Mesenchymal stem cell (in vitro differentiated cells and primary cell): ENCODE measurements at regions not wholly inside any gene's neighbourhood (a gene's known extent, or its start where the extent isn't known, plus 50 kb on each side); places are given as distances from the start of the nearest gene placed in this dataset.
A peak's percentile ranks its signal among the peaks of the same experiment; 100 is the strongest.

Experiments
- DNase-seq: peaks from one replicate; pipeline ENCODE4 v3.0.0-alpha.2; 2013
- H2AFZ ChIP-seq: one replicate; pipeline ENCODE4 v1.6.1; 2013; ENCODE audit warnings: low read depth, mild to moderate bottlenecking, control low read depth, inconsistent platforms, low read length, moderate library complexity
- H2AK5ac ChIP-seq: 2 replicates; pipeline ENCODE4 v1.6.1; 2013; ENCODE audit warnings: low read length, moderate library complexity, mild to moderate bottlenecking, inconsistent platforms; ENCODE audit not compliant: severe bottlenecking
- H2BK120ac ChIP-seq: one replicate; pipeline ENCODE4 v1.6.1; 2013; ENCODE audit warnings: low read depth, mild to moderate bottlenecking, inconsistent platforms, low read length, moderate library complexity
- H2BK12ac ChIP-seq, 2 experiments: one replicate each; pipeline ENCODE4 v1.6.1; 2013; ENCODE audit warnings: inconsistent platforms in 2 of 2, low read length in 2 of 2, mild to moderate bottlenecking in 2 of 2, moderate library complexity in 2 of 2, control low read depth in 1 of 2
- H2BK15ac ChIP-seq: one replicate; pipeline ENCODE4 v1.6.1; 2013; ENCODE audit warnings: mild to moderate bottlenecking, low read depth, inconsistent platforms; ENCODE audit not compliant: poor library complexity, severe bottlenecking
- H2BK5ac ChIP-seq: 2 replicates; pipeline ENCODE4 v1.6.1; 2013; ENCODE audit warnings: low read depth, mild to moderate bottlenecking, low read length, control low read depth, inconsistent platforms; ENCODE audit not compliant: poor library complexity, severe bottlenecking
- H3K14ac ChIP-seq, 2 experiments: one replicate each; pipeline ENCODE4 v1.6.1; 2013; ENCODE audit warnings: inconsistent platforms in 2 of 2, low read length in 2 of 2, control low read depth in 1 of 2, mild to moderate bottlenecking in 1 of 2, moderate library complexity in 1 of 2
- H3K18ac ChIP-seq, 2 experiments: one replicate each; pipeline ENCODE4 v1.6.1; 2013; ENCODE audit warnings: inconsistent platforms in 2 of 2, low read length in 2 of 2, control low read depth in 1 of 2, low read depth in 1 of 2, mild to moderate bottlenecking in 1 of 2
- H3K23ac ChIP-seq, 2 experiments: one replicate each; pipeline ENCODE4 v1.6.1; 2013; ENCODE audit warnings: inconsistent platforms in 2 of 2, low read length in 2 of 2, mild to moderate bottlenecking in 2 of 2, moderate library complexity in 2 of 2, control low read depth in 1 of 2
- H3K27ac ChIP-seq: 2 replicates; pipeline ENCODE4 v1.5.1; 2013; ENCODE audit warnings: mild to moderate bottlenecking, moderate library complexity, low read length, control low read depth, inconsistent platforms; ENCODE audit not compliant: poor library complexity, severe bottlenecking
- H3K27me3 ChIP-seq, 2 experiments: 2 replicates each; pipeline versions ENCODE4 v1.6.1 to v1.7.0; 2013; ENCODE audit warnings: low read length in 2 of 2, mild to moderate bottlenecking in 2 of 2, moderate library complexity in 2 of 2, control low read depth in 1 of 2, inconsistent platforms in 1 of 2; ENCODE audit not compliant: control insufficient read depth in 1 of 2, insufficient read depth in 1 of 2
- H3K36me3 ChIP-seq, 2 experiments: 2 replicates each; pipeline versions ENCODE4 v1.6.1 to v1.7.0; 2013; ENCODE audit warnings: low read length in 2 of 2, control low read depth in 1 of 2, inconsistent platforms in 1 of 2, low read depth in 1 of 2, mild to moderate bottlenecking in 1 of 2; ENCODE audit not compliant: insufficient read depth in 2 of 2, control insufficient read depth in 1 of 2
- H3K4ac ChIP-seq, 2 experiments: one replicate each; pipeline ENCODE4 v1.6.1; 2013; ENCODE audit warnings: inconsistent platforms in 2 of 2, low read length in 2 of 2, mild to moderate bottlenecking in 2 of 2, moderate library complexity in 2 of 2, control low read depth in 1 of 2, low read depth in 1 of 2
- H3K4me1 ChIP-seq: 2 replicates; pipeline ENCODE4 v1.6.1; 2013; ENCODE audit warnings: low read depth, low read length, control low read depth; ENCODE audit not compliant: control insufficient read depth, insufficient read depth
- H3K4me2 ChIP-seq: 2 replicates; pipeline ENCODE4 v1.6.1; 2013; ENCODE audit warnings: low read length, mild to moderate bottlenecking, inconsistent platforms; ENCODE audit not compliant: poor library complexity, severe bottlenecking
- H3K4me3 ChIP-seq, 2 experiments: 2 replicates each; pipeline versions ENCODE4 v1.5.1 to v1.7.0; 2013; ENCODE audit warnings: low read length in 2 of 2, mild to moderate bottlenecking in 2 of 2, control low read depth in 1 of 2, low read depth in 1 of 2; ENCODE audit not compliant: insufficient read depth in 1 of 2
- H3K79me1 ChIP-seq: replicated peaks from 2 replicates; pipeline ENCODE4 v1.6.1; 2013; ENCODE audit warnings: mild to moderate bottlenecking, control low read depth, low read length, inconsistent platforms; ENCODE audit not compliant: poor library complexity, severe bottlenecking
- H3K9ac ChIP-seq: 2 replicates; pipeline ENCODE4 v1.7.0; 2013; ENCODE audit warnings: mild to moderate bottlenecking, low read length, moderate library complexity
- H3K9me3 ChIP-seq: 2 replicates; pipeline ENCODE4 v1.7.0; 2013; ENCODE audit warnings: mild to moderate bottlenecking, low read length; ENCODE audit not compliant: control insufficient read depth
- H4K8ac ChIP-seq: one replicate; pipeline ENCODE4 v1.6.1; 2013; ENCODE audit warnings: inconsistent platforms, mild to moderate bottlenecking, low read length, moderate library complexity
- H4K91ac ChIP-seq: one replicate; pipeline ENCODE4 v1.6.1; 2013; ENCODE audit warnings: mild to moderate bottlenecking, low read length, inconsistent platforms
- WGBS: methylation state at CpG from one replicate; pipeline ENCODE4 v1.1.7; 2013; ENCODE audit warnings: mixed read lengths; 5-methylcytosine and 5-hydroxymethylcytosine counted together

DNA sequence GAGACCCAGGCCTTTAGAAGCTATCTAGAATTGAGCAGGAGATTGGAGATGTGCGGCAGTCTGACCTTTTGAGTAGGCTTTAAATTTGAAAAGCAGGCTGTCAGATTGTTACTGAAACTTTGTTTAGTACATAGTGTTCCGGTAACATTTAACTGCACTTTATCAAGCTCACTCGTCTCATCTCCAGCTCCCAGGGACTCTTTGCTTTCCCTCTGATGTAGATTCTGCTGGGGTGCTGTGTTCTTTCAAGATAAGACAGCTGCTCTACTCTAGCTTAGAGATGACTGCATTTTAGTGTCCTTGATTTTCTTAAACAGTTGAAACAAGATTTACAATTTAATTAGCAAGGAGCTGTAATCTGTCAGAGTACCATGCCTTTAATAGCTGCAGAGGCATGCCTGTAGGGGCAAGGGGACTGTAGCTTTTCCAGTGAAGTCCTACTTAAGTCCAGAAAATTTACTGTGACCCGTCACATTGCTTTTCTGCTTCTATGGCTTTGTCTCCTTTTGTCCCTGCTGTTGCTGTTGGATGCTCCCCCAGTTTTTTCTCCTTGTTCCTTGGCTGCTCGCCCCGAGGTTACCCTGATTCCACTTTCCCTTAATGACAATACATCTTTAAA is 56.4 kb upstream of the MTPN start:
- peak; percentile 86 for DNase-seq
- Histone ChIP-seq H3K9ac (no peak overlapping the region), H3K4me1 (no peaks in the 10 kb centered on the region), H2BK120ac (peak overlapping the region; percentile 78), H3K27me3 (peaks cover 5 to 12% of the 10 kb centered on the region in 2 experiments), H3K4ac (peak overlapping the region; percentile 17 to 81), H2BK15ac (no peak overlapping the region), H3K27ac (no peak overlapping the region), H4K8ac (peak overlapping the region; percentile 29), H3K18ac (peak overlapping the region; percentile 88 to 95), H3K36me3 (no peaks in the 10 kb centered on the region), H2BK5ac (no peak overlapping the region), H3K4me3 (no peak overlapping the region), H3K79me1 (no peaks in the 10 kb centered on the region), H2AFZ (no peak overlapping the region), H3K9me3 (no peaks in the 10 kb centered on the region), H3K14ac (peak overlapping the region in 1 of 2 experiments; percentile 86), H2AK5ac (no peak overlapping the region), H3K23ac (no peak overlapping the region), H4K91ac (no peak overlapping the region), H2BK12ac (peak overlapping the region; percentile 20 to 98), H3K4me2 (no peak overlapping the region)
- WGBS, result 11% methylated on average over 2 of the region's 6 CpGs

DNA sequence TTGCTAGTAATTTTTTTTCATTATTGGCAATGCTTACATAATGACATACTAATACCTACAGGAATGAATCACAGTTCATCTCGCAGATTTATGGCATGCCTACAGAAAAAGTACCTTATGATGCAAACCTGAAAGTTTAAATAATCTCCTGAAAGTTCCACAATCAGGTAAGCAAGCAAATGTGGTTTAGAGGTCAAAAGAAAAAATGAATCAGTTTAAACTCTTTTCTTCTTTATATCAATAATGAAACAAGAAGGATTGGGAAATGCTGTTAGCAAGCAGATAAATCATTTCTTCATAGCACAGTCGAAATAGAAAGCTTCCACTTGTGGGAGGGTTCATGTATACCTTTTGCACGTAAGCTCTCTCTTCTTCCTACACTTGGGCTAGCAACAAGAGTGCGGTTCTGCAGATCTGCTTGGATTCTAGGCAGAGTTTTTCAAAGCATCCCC is 53.7 kb upstream of the MTPN start:
- H3K14ac ChIP-seq, result no peak overlapping the region
- no peak overlapping the region for H3K27ac ChIP-seq
- peaks cover 9 to 12% of the 10 kb centered on the region in 2 experiments for H3K27me3 ChIP-seq
- H2AK5ac ChIP-seq, result no peak overlapping the region
- H2BK120ac ChIP-seq, result no peak overlapping the region
- no peak for DNase-seq
- no peak overlapping the region for H3K4me3 ChIP-seq
- no peak overlapping the region for H2AFZ ChIP-seq
- no peaks in the 10 kb centered on the region for H3K4me1 ChIP-seq
- peak overlapping the region in 1 of 2 experiments; percentile 7 for H2BK12ac ChIP-seq
- no peak overlapping the region for H3K23ac ChIP-seq
- H3K4ac ChIP-seq, result no peak overlapping the region
- no peak overlapping the region for H3K4me2 ChIP-seq
- H4K91ac ChIP-seq, result no peak overlapping the region
- H4K8ac ChIP-seq, result no peak overlapping the region
- WGBS, result 86% methylated on average over 4 of the region's 4 CpGs
- H3K9ac ChIP-seq, result no peak overlapping the region
- no peaks in the 10 kb centered on the region for H3K36me3 ChIP-seq
- H2BK15ac ChIP-seq, result no peak overlapping the region
- peak overlapping the region in 1 of 2 experiments; percentile 58 for H3K18ac ChIP-seq
- H3K9me3 ChIP-seq, result no peaks in the 10 kb centered on the region
- no peak overlapping the region for H2BK5ac ChIP-seq
- no peaks in the 10 kb centered on the region for H3K79me1 ChIP-seq

DNA sequence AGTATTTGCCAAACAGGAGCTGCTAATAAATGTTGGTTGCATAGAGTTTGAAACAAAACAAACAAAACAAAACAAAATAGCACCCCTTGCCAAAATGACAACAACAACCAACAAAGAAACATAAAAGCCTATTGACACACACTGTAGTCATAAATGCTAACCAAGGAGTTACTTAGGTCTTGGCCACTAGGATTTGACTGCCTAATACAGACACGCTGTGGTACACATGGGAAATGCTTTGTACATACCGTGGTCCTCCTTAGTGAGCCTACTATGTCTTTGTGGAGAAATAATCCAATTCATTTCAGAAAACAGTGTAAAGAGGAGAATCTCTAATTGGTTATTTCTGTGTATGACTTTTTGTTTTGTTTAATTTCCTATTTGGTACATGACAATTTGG is 53.2 kb upstream of the MTPN start:
- no peak overlapping the region for H3K4me3 ChIP-seq
- H3K4ac ChIP-seq, result no peak overlapping the region
- no peak overlapping the region for H4K91ac ChIP-seq
- no peaks in the 10 kb centered on the region for H3K4me1 ChIP-seq
- no peak overlapping the region for H4K8ac ChIP-seq
- H3K9ac ChIP-seq, result no peak overlapping the region
- no peak overlapping the region for H3K4me2 ChIP-seq
- no peaks in the 10 kb centered on the region for H3K9me3 ChIP-seq
- 89% methylated on average over 2 of the region's 2 CpGs for WGBS
- H2AK5ac ChIP-seq, result no peak overlapping the region
- peaks cover 9 to 12% of the 10 kb centered on the region in 2 experiments for H3K27me3 ChIP-seq
- H3K14ac ChIP-seq, result no peak overlapping the region
- no peak overlapping the region for H2BK15ac ChIP-seq
- no peak overlapping the region for H2BK5ac ChIP-seq
- H3K79me1 ChIP-seq, result no peaks in the 10 kb centered on the region
- H2BK120ac ChIP-seq, result no peak overlapping the region
- H3K18ac ChIP-seq, result no peak overlapping the region
- peak overlapping the region in 1 of 2 experiments; percentile 37 for H2BK12ac ChIP-seq
- H3K36me3 ChIP-seq, result no peaks in the 10 kb centered on the region
- no peak overlapping the region for H3K23ac ChIP-seq
- H3K27ac ChIP-seq, result no peak overlapping the region
- H2AFZ ChIP-seq, result no peak overlapping the region
- no peak for DNase-seq

DNA sequence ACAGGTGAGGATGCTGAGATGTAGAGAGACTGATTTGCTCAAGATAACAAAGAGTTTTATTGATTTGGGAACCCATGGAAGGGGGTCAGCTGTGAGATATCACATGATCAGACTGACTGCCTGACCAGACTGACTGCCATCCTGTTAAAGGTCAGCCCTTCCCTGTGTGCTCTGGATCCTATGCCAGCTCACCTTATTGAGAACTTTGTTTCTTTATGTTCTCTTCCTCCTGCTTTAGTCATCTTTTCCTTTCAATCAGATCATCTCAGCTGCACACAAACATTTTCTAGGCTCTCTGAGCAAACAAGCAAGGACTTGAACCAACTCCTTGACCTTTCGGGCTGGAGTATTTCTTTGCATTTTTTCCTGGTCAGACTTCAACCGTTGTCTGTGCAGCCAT is 50.0 kb upstream of the MTPN start:
- H3K4me3 ChIP-seq, result no peak overlapping the region
- no peak overlapping the region for H2BK120ac ChIP-seq
- H2BK5ac ChIP-seq, result no peak overlapping the region
- H4K8ac ChIP-seq, result no peak overlapping the region
- no peak for DNase-seq
- H3K27ac ChIP-seq, result no peak overlapping the region
- no peak overlapping the region for H2AK5ac ChIP-seq
- H3K23ac ChIP-seq, result no peak overlapping the region
- no peak overlapping the region for H3K4ac ChIP-seq
- H4K91ac ChIP-seq, result no peak overlapping the region
- peaks cover 4 to 6% of the 10 kb centered on the region in 2 experiments for H3K27me3 ChIP-seq
- H2AFZ ChIP-seq, result no peak overlapping the region
- no peaks in the 10 kb centered on the region for H3K79me1 ChIP-seq
- WGBS, result 100% methylated on average over 2 of the region's 2 CpGs
- no peaks in the 10 kb centered on the region for H3K4me1 ChIP-seq
- H2BK12ac ChIP-seq, result no peak overlapping the region
- no peak overlapping the region for H3K18ac ChIP-seq
- H3K36me3 ChIP-seq, result no peaks in the 10 kb centered on the region
- H3K4me2 ChIP-seq, result no peak overlapping the region
- H2BK15ac ChIP-seq, result no peak overlapping the region
- H3K14ac ChIP-seq, result no peak overlapping the region
- no peak overlapping the region for H3K9ac ChIP-seq
- no peaks in the 10 kb centered on the region for H3K9me3 ChIP-seq
